SK-N-SH treated with all-trans-retinoic acid at 6 μM for 48 hours (cell line): ENCODE measurements at regions not wholly inside any gene's neighbourhood (a gene's known extent, or its start where the extent isn't known, plus 50 kb on each side); places are given as distances from the start of the nearest gene placed in this dataset.
"Not testable (repeated sequence)": the region's sequence is repeated elsewhere in the genome, so short reads cannot be mapped to it uniquely, and the experiment has no call there.

Experiments
- ATAC-seq: fragments of 200-7000 bp; cut with Tn5 transposase; 3 replicates; pipeline ENCODE4 v1.9.1; 2020; ENCODE audit warnings: mild to moderate bottlenecking, moderate library complexity
- ARNTL ChIP-seq: fragments of 450-650 bp; formaldehyde crosslinking; IDR thresholded peaks from 2 replicates; pipeline ENCODE4 v1.5.0; 2020; ENCODE audit warnings: low read depth, mild to moderate bottlenecking, moderate library complexity, borderline replicate concordance
- BACH2 ChIP-seq: fragments of 250-450 bp; sonication (Bioruptor Pico); IDR thresholded peaks from 2 replicates; pipeline ENCODE4 v1.9.0; 2021; ENCODE audit warnings: mild to moderate bottlenecking, borderline replicate concordance
- CSDC2 ChIP-seq: fragments of 250-450 bp; sonication (Bioruptor Pico); IDR thresholded peaks from 2 replicates; pipeline ENCODE4 v1.5.0; 2020; ENCODE audit warnings: mild to moderate bottlenecking, moderate library complexity
- ESRRG ChIP-seq: fragments of 250-450 bp; sonication (Bioruptor Pico); IDR thresholded peaks from 2 replicates; pipeline ENCODE4 v1.6.1; 2021; ENCODE audit warnings: mild to moderate bottlenecking
- GLIS3 ChIP-seq: fragments of 250-450 bp; sonication (Bioruptor Pico); IDR thresholded peaks from 2 replicates; pipeline ENCODE4 v1.5.0; 2020; ENCODE audit warnings: mild to moderate bottlenecking, moderate library complexity
- ISL1 ChIP-seq: fragments of 250-450 bp; sonication (Bioruptor Pico); IDR thresholded peaks from 2 replicates; pipeline ENCODE4 v2.1.2; 2022; ENCODE audit warnings: mild to moderate bottlenecking, moderate library complexity
- OSR1 ChIP-seq: fragments of 250-450 bp; sonication (Bioruptor Pico); IDR thresholded peaks from 2 replicates; pipeline ENCODE4 v1.8.0; 2022; ENCODE audit warnings: moderate library complexity, mild to moderate bottlenecking, inconsistent platforms
- PPARA ChIP-seq: fragments of 250-450 bp; sonication (Bioruptor Pico); IDR thresholded peaks from 2 replicates; pipeline ENCODE4 v1.5.0; 2020; ENCODE audit warnings: mild to moderate bottlenecking, borderline replicate concordance
- SNAI2 ChIP-seq: fragments of 250-450 bp; sonication (Bioruptor Pico); IDR thresholded peaks from 2 replicates; pipeline ENCODE4 v1.5.0; 2020; ENCODE audit warnings: mild to moderate bottlenecking, moderate library complexity
- TCF4 ChIP-seq: fragments of 250-450 bp; sonication (Bioruptor Pico); IDR thresholded peaks from 2 replicates; pipeline ENCODE4 v1.8.0; 2021; ENCODE audit warnings: mild to moderate bottlenecking, moderate library complexity, borderline replicate concordance
- TOX ChIP-seq: fragments of 250-450 bp; sonication (Bioruptor Pico); IDR thresholded peaks from 2 replicates; pipeline ENCODE4 v1.8.0; 2021; ENCODE audit warnings: mild to moderate bottlenecking, moderate library complexity, borderline replicate concordance
- ZC3H10 ChIP-seq: fragments of 250-450 bp; sonication (Bioruptor Pico); IDR thresholded peaks from 2 replicates; pipeline ENCODE4 v1.5.1; 2021; ENCODE audit warnings: mild to moderate bottlenecking, moderate library complexity
- ZFP3 ChIP-seq: fragments of 250-450 bp; sonication (Bioruptor Pico); IDR thresholded peaks from 2 replicates; pipeline ENCODE4 v1.5.0; 2020; ENCODE audit warnings: mild to moderate bottlenecking, moderate library complexity
- ZFP30 ChIP-seq: fragments of 450-650 bp; formaldehyde crosslinking; IDR thresholded peaks from 2 replicates; pipeline ENCODE4 v1.5.0; 2022; ENCODE audit warnings: mild to moderate bottlenecking, moderate library complexity
- ZNF565 ChIP-seq: fragments of 450-650 bp; formaldehyde crosslinking; conservative IDR thresholded peaks from 2 replicates; pipeline ENCODE4 v1.5.0; 2020; ENCODE audit warnings: low read depth, mild to moderate bottlenecking, moderate library complexity
- ZNF70 ChIP-seq: fragments of 450-650 bp; formaldehyde crosslinking; IDR thresholded peaks from 2 replicates; pipeline ENCODE4 v1.5.0; 2020; ENCODE audit warnings: mild to moderate bottlenecking, moderate library complexity
- TF ChIP-seq, protein P1 (sequence below): fragments of 250-450 bp; sonication (Bioruptor Pico); IDR thresholded peaks from 2 replicates; pipeline ENCODE4 v1.5.1; 2021; ENCODE audit warnings: mild to moderate bottlenecking, moderate library complexity
- TF ChIP-seq, protein P2 (sequence below): fragments of 250-450 bp; sonication (Bioruptor Pico); IDR thresholded peaks from 2 replicates; pipeline ENCODE4 v1.5.1; 2020; ENCODE audit warnings: low read depth, mild to moderate bottlenecking, moderate library complexity
- TF ChIP-seq, protein P3 (sequence below): fragments of 250-450 bp; sonication (Bioruptor Pico); IDR thresholded peaks from 2 replicates; pipeline ENCODE4 v1.8.0; 2020; ENCODE audit warnings: mild to moderate bottlenecking, moderate library complexity, borderline replicate concordance
- TF ChIP-seq, protein P4 (sequence below): fragments of 250-450 bp; sonication (Bioruptor Pico); IDR thresholded peaks from 2 replicates; pipeline ENCODE4 v1.8.0; 2021; ENCODE audit warnings: low read depth, mild to moderate bottlenecking, moderate library complexity, borderline replicate concordance

DNA sequence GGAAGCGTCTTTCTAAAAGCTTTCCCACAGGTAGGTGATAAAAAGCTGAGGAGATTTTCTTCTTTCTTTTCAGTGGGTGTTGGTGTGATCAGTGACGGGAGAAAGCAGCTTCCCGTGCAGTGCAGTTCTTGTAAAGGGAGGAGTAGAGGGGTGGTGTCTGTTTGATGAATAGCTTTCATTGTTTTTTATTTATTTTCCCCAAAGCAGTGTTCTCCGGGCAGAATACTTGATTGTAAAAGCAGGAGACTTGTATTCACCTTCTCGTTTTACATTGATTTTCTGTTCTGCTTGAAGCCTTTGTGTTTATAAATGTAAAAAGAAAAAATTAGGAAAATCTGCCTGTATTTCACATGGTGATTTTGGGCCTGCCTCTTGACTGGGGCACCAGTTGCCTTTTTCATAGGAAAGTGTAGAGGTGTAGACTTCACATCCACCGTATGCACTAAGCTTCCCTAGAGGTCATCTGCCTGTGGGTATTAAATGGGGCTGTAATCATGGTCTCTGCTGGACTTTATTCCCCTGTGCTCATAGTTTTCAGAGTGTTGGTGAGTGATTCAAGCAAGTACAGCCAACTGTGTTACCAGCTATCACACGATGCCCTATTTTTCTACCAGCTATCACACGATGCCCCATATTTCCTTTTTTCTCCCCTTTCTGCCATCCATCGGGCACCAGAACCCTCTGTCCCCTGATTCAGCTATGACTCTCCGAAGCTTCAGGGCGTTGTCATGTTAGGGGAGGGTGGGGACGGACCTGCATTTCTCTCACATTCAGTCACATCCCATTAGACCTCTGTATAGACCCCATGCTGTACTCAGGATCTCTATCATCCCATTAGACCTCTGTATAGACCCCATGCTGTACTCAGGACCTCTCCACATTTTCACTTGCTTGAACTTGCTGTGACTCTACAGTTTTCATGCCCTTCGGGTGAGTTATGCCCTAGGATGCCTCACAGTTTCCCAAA, 526.5 kb downstream of the TRIML1 start (continued):
- TF ChIP-seq, protein P1, sequence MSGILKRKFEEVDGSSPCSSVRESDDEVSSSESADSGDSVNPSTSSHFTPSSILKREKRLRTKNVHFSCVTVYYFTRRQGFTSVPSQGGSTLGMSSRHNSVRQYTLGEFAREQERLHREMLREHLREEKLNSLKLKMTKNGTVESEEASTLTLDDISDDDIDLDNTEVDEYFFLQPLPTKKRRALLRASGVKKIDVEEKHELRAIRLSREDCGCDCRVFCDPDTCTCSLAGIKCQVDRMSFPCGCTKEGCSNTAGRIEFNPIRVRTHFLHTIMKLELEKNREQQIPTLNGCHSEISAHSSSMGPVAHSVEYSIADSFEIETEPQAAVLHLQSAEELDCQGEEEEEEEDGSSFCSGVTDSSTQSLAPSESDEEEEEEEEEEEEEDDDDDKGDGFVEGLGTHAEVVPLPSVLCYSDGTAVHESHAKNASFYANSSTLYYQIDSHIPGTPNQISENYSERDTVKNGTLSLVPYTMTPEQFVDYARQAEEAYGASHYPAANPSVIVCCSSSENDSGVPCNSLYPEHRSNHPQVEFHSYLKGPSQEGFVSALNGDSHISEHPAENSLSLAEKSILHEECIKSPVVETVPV (CRISPR knock-in tag), result no peak
- no peak for TF ChIP-seq ESRRG
- TF ChIP-seq ISL1, result no peak
- TF ChIP-seq ZNF565 (CRISPR knock-in tag), result no peak
- no peak for TF ChIP-seq ARNTL
- TF ChIP-seq, protein P2, sequence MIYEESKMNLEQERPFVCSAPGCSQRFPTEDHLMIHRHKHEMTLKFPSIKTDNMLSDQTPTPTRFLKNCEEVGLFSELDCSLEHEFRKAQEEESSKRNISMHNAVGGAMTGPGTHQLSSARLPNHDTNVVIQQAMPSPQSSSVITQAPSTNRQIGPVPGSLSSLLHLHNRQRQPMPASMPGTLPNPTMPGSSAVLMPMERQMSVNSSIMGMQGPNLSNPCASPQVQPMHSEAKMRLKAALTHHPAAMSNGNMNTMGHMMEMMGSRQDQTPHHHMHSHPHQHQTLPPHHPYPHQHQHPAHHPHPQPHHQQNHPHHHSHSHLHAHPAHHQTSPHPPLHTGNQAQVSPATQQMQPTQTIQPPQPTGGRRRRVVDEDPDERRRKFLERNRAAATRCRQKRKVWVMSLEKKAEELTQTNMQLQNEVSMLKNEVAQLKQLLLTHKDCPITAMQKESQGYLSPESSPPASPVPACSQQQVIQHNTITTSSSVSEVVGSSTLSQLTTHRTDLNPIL, result no peak
- no peak for TF ChIP-seq GLIS3 (CRISPR knock-in tag)

DNA sequence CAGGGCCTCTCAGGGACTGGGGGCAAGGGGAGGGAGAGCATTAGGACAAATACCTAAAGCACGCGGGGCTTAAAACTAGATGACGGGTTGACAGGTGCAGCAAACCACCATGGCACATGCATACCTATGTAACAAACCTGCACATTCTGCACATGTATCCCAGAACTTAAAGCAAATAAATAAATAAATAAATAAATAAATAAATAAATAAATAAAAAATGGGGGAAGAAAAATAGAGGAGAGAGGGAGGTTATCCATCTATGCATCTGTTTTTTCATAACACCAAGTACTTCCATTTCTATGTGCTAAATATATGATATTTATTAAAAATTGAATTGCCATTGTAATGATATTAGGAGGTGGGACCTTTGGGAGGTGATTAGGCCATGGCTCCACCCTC, 539.5 kb downstream of the TRIML1 start:
- not testable (repeated sequence) for ATAC-seq

DNA sequence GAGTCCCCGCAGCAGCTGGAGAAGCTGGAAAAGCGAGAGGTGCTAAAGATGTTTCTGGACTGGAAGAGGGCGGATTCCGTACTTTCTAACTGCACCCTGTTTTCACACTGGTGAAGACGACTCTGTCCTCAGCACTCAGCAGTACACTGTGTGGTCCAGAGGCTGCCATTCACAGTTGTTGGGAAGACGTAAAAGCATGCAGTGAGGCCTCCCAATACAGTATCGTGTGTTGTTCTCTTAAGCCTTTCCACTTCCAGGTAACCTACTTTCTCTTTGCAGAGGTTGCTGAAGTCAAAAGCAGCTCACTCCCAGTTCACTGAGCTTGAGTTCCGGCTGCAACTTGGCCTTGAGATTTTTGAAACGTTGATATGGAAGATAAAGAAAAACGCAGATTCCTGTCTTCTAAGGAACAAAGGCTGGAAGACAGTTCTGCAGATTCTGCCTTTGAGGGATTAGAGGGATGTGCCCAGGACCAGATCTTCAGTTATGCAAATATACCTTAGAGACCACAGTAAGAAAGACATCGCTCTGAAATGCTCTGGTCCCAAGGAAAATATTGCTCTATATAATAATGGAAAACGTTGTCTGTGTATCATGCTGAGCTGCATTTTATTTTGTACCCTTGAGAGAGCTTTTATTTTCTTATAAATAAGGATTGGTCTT, 540.9 kb downstream of the TRIML1 start:
- TF ChIP-seq ZFP30 (CRISPR knock-in tag) (no peak), GLIS3 (CRISPR knock-in tag) (no peak), TCF4 (CRISPR knock-in tag) (no peak), ZC3H10 (CRISPR knock-in tag) (no peak), OSR1 (CRISPR knock-in tag) (no peak), TOX (CRISPR knock-in tag) (no peak), ZNF70 (CRISPR knock-in tag) (no peak), ISL1 (no peak), ESRRG (no peak), SNAI2 (CRISPR knock-in tag) (no peak), BACH2 (CRISPR knock-in tag) (no peak), ZFP3 (CRISPR knock-in tag) (no peak), ARNTL (no peak), PPARA (CRISPR knock-in tag) (no peak)
- TF ChIP-seq, protein P3, sequence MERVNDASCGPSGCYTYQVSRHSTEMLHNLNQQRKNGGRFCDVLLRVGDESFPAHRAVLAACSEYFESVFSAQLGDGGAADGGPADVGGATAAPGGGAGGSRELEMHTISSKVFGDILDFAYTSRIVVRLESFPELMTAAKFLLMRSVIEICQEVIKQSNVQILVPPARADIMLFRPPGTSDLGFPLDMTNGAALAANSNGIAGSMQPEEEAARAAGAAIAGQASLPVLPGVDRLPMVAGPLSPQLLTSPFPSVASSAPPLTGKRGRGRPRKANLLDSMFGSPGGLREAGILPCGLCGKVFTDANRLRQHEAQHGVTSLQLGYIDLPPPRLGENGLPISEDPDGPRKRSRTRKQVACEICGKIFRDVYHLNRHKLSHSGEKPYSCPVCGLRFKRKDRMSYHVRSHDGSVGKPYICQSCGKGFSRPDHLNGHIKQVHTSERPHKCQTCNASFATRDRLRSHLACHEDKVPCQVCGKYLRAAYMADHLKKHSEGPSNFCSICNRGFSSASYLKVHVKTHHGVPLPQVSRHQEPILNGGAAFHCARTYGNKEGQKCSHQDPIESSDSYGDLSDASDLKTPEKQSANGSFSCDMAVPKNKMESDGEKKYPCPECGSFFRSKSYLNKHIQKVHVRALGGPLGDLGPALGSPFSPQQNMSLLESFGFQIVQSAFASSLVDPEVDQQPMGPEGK (CRISPR knock-in tag), result no peak
- TF ChIP-seq, protein P4, sequence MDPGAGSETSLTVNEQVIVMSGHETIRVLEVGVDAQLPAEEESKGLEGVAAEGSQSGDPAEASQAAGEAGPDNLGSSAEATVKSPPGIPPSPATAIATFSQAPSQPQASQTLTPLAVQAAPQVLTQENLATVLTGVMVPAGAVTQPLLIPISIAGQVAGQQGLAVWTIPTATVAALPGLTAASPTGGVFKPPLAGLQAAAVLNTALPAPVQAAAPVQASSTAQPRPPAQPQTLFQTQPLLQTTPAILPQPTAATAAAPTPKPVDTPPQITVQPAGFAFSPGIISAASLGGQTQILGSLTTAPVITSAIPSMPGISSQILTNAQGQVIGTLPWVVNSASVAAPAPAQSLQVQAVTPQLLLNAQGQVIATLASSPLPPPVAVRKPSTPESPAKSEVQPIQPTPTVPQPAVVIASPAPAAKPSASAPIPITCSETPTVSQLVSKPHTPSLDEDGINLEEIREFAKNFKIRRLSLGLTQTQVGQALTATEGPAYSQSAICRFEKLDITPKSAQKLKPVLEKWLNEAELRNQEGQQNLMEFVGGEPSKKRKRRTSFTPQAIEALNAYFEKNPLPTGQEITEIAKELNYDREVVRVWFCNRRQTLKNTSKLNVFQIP (CRISPR knock-in tag), result no peak
- no peak; the same call in 2 of the 3 replicates for ATAC-seq

DNA sequence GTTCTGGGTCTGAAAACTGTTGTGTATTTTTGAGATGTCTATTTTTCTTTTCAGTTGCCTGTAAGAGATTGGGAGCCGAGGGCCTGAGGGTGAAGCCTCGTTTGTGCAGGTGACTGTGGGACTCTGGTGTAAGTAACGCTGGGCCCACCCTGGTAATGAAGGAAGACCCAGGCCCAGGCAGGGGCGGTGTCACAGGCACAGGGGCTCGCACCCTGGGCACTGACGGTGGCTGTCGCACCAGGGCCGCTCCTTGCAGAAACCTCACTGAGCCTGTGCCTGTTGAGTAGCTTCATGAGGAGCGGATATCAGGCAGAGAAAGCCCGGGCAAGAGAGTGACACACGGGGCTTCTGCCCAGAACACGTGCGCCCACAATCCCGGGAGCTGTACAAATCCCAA, 541.4 kb downstream of the TRIML1 start:
- no peak for TF ChIP-seq CSDC2 (CRISPR knock-in tag)
- TF ChIP-seq TOX (CRISPR knock-in tag), result no peak
- no peak for TF ChIP-seq TCF4 (CRISPR knock-in tag)
- TF ChIP-seq ZNF70 (CRISPR knock-in tag), result no peak
- no peak for TF ChIP-seq ARNTL
- no peak for TF ChIP-seq ZNF565 (CRISPR knock-in tag)
- TF ChIP-seq PPARA (CRISPR knock-in tag), result no peak
- TF ChIP-seq, protein P3 (CRISPR knock-in tag), result no peak
- TF ChIP-seq ESRRG, result no peak
- TF ChIP-seq ZC3H10 (CRISPR knock-in tag), result no peak
- no peak for TF ChIP-seq GLIS3 (CRISPR knock-in tag)
- TF ChIP-seq BACH2 (CRISPR knock-in tag), result no peak
- TF ChIP-seq ISL1, result no peak
- no peak for ATAC-seq
